ENCODE measurements at regions not wholly inside any gene's neighbourhood (a gene's known extent, or its start where the extent isn't known, plus 50 kb on each side); places are given as distances from the start of the nearest gene placed in this dataset.
"Not testable (repeated sequence)": the region's sequence is repeated elsewhere in the genome, so short reads cannot be mapped to it uniquely, and the experiment has no call there.

GRCh38 chr6:26956078-26956600 is 291.4 kb upstream of the PRSS16 start:
- H3K27ac Mint-ChIP-seq, result peak overlapping the region; percentile 73
- DNase-seq (ENCODE audit: low spot score), result peak; percentile 40
- H3K36me3 Mint-ChIP-seq (ENCODE audit: low read depth); intact Hi-C loops (cut with micrococcal nuclease); H3K9me3 Mint-ChIP-seq; H3K27me3 Mint-ChIP-seq (ENCODE audit: insufficient read depth); H3K4me1 Mint-ChIP-seq (ENCODE audit: low read depth): not testable (repeated sequence)
- H3K4me3 Mint-ChIP-seq, result peak overlapping the region; percentile 89

GRCh38 chr6:26956601-26957184 is 290.8 kb upstream of the PRSS16 start:
- H3K27ac Mint-ChIP-seq; H3K4me1 Mint-ChIP-seq (ENCODE audit: low read depth); intact Hi-C loops (cut with micrococcal nuclease); H3K9me3 Mint-ChIP-seq; H3K36me3 Mint-ChIP-seq (ENCODE audit: low read depth); H3K27me3 Mint-ChIP-seq (ENCODE audit: insufficient read depth): not testable (repeated sequence)
- peak; percentile 76 for DNase-seq (ENCODE audit: low spot score)
- H3K4me3 Mint-ChIP-seq, result peak overlapping the region; percentile 84

GRCh38 chr6:26957399-26958127 is 289.9 kb upstream of the PRSS16 start:
- H3K36me3 Mint-ChIP-seq (ENCODE audit: low read depth); DNase-seq (ENCODE audit: low spot score); intact Hi-C loops (cut with micrococcal nuclease); H3K27ac Mint-ChIP-seq; H3K4me1 Mint-ChIP-seq (ENCODE audit: low read depth); H3K9me3 Mint-ChIP-seq; H3K27me3 Mint-ChIP-seq (ENCODE audit: insufficient read depth): not testable (repeated sequence)
- peak overlapping the region; percentile 84 for H3K4me3 Mint-ChIP-seq

- H3K4me3 Mint-ChIP-seq; H3K27ac Mint-ChIP-seq; H3K9me3 Mint-ChIP-seq; H3K4me1 Mint-ChIP-seq (ENCODE audit: low read depth); intact Hi-C loops (cut with micrococcal nuclease); H3K27me3 Mint-ChIP-seq (ENCODE audit: insufficient read depth); DNase-seq (ENCODE audit: low spot score); H3K36me3 Mint-ChIP-seq (ENCODE audit: low read depth): not testable (repeated sequence)
Observed at GRCh38 chr6:26961236-26961635, 286.3 kb upstream of the PRSS16 start.

- H3K9me3 Mint-ChIP-seq, result no peaks in the 10 kb centered on the region
Observed at GRCh38 chr6:27002447-27002846, 245.1 kb upstream of the PRSS16 start.

GRCh38 chr6:27007020-27007419 is 240.5 kb upstream of the PRSS16 start:
- no peaks in the 10 kb centered on the region for H3K36me3 Mint-ChIP-seq (ENCODE audit: low read depth)
- no peak for DNase-seq (ENCODE audit: low spot score)
- H3K9me3 Mint-ChIP-seq, result peaks cover 6% of the 10 kb centered on the region
- peaks cover 10% of the 10 kb centered on the region for H3K27me3 Mint-ChIP-seq (ENCODE audit: insufficient read depth)
- intact Hi-C loops (cut with micrococcal nuclease), result no loop called here
- no peak overlapping the region for H3K4me3 Mint-ChIP-seq
- H3K4me1 Mint-ChIP-seq (ENCODE audit: low read depth), result no peaks in the 10 kb centered on the region
- H3K27ac Mint-ChIP-seq, result no peak overlapping the region

More at GRCh38 chr6:27002447-27002846, 245.1 kb upstream of the PRSS16 start:
- H3K4me1 Mint-ChIP-seq (ENCODE audit: low read depth), result no peaks in the 10 kb centered on the region
- H3K27ac Mint-ChIP-seq, result no peak overlapping the region
- no peaks in the 10 kb centered on the region for H3K36me3 Mint-ChIP-seq (ENCODE audit: low read depth)
- no peak overlapping the region for H3K4me3 Mint-ChIP-seq
- DNase-seq (ENCODE audit: low spot score), result no peak
- H3K27me3 Mint-ChIP-seq (ENCODE audit: insufficient read depth), result peaks cover 5% of the 10 kb centered on the region
- intact Hi-C loops (cut with micrococcal nuclease), result no loop called here

- H3K4me1 Mint-ChIP-seq (ENCODE audit: low read depth); H3K9me3 Mint-ChIP-seq; intact Hi-C loops (cut with micrococcal nuclease); H3K27ac Mint-ChIP-seq; DNase-seq (ENCODE audit: low spot score); H3K27me3 Mint-ChIP-seq (ENCODE audit: insufficient read depth); H3K36me3 Mint-ChIP-seq (ENCODE audit: low read depth); H3K4me3 Mint-ChIP-seq: not testable (repeated sequence)
Observed at GRCh38 chr6:27008613-27009012, 238.9 kb upstream of the PRSS16 start.

- intact Hi-C loops (cut with micrococcal nuclease); DNase-seq (ENCODE audit: low spot score); H3K4me3 Mint-ChIP-seq; H3K27me3 Mint-ChIP-seq (ENCODE audit: insufficient read depth); H3K36me3 Mint-ChIP-seq (ENCODE audit: low read depth); H3K4me1 Mint-ChIP-seq (ENCODE audit: low read depth); H3K27ac Mint-ChIP-seq: not testable (repeated sequence)
- peaks cover 32% of the 10 kb centered on the region for H3K9me3 Mint-ChIP-seq
Observed at GRCh38 chr6:27014053-27014452, 233.4 kb upstream of the PRSS16 start.

- peaks cover 35% of the 10 kb centered on the region for H3K9me3 Mint-ChIP-seq
- no peaks in the 10 kb centered on the region for H3K36me3 Mint-ChIP-seq (ENCODE audit: low read depth)
- H3K4me1 Mint-ChIP-seq (ENCODE audit: low read depth), result peaks cover 9% of the 10 kb centered on the region
- H3K4me3 Mint-ChIP-seq, result no peak overlapping the region
- no peak for DNase-seq (ENCODE audit: low spot score)
- peaks cover 8% of the 10 kb centered on the region for H3K27me3 Mint-ChIP-seq (ENCODE audit: insufficient read depth)
- no peak overlapping the region for H3K27ac Mint-ChIP-seq
- intact Hi-C loops (cut with micrococcal nuclease), result no loop called here
Observed at GRCh38 chr6:27016689-27017088, 230.8 kb upstream of the PRSS16 start.

- H3K4me3 Mint-ChIP-seq; H3K4me1 Mint-ChIP-seq (ENCODE audit: low read depth); DNase-seq (ENCODE audit: low spot score); H3K36me3 Mint-ChIP-seq (ENCODE audit: low read depth); intact Hi-C loops (cut with micrococcal nuclease); H3K27ac Mint-ChIP-seq; H3K27me3 Mint-ChIP-seq (ENCODE audit: insufficient read depth): not testable (repeated sequence)
- peaks cover 35% of the 10 kb centered on the region for H3K9me3 Mint-ChIP-seq
Observed at GRCh38 chr6:27018401-27018800, 229.1 kb upstream of the PRSS16 start.

GRCh38 chr6:27019651-27020552 is 227.6 kb upstream of the PRSS16 start:
- peaks cover 10% of the 10 kb centered on the region for H3K27me3 Mint-ChIP-seq (ENCODE audit: insufficient read depth)
- no peaks in the 10 kb centered on the region for H3K36me3 Mint-ChIP-seq (ENCODE audit: low read depth)
- peaks cover 9% of the 10 kb centered on the region for H3K4me1 Mint-ChIP-seq (ENCODE audit: low read depth)
- intact Hi-C loops (cut with micrococcal nuclease), result no loop called here
- H3K9me3 Mint-ChIP-seq, result peaks cover 29% of the 10 kb centered on the region
- peak; percentile 2 for DNase-seq (ENCODE audit: low spot score)
- H3K4me3 Mint-ChIP-seq, result peak overlapping the region; percentile 73
- H3K27ac Mint-ChIP-seq, result no peak overlapping the region

- DNase-seq (ENCODE audit: low spot score), result no peak
- H3K4me3 Mint-ChIP-seq, result peak overlapping the region; percentile 73
- intact Hi-C loops (cut with micrococcal nuclease), result no loop called here
- H3K27me3 Mint-ChIP-seq (ENCODE audit: insufficient read depth), result peaks cover 10% of the 10 kb centered on the region
- H3K9me3 Mint-ChIP-seq, result peaks cover 23% of the 10 kb centered on the region
- H3K36me3 Mint-ChIP-seq (ENCODE audit: low read depth), result no peaks in the 10 kb centered on the region
- peaks cover 9% of the 10 kb centered on the region for H3K4me1 Mint-ChIP-seq (ENCODE audit: low read depth)
- no peak overlapping the region for H3K27ac Mint-ChIP-seq
Observed at GRCh38 chr6:27020553-27020880, 227.0 kb upstream of the PRSS16 start.

GRCh38 chr6:27023664-27024063 is 223.8 kb upstream of the PRSS16 start:
- Mint-ChIP-seq H3K27ac (no peak overlapping the region), H3K36me3 (ENCODE audit: low read depth) (no peaks in the 10 kb centered on the region), H3K27me3 (ENCODE audit: insufficient read depth) (peaks cover 11% of the 10 kb centered on the region), H3K9me3 (peaks cover 8% of the 10 kb centered on the region), H3K4me3 (no peak overlapping the region), H3K4me1 (ENCODE audit: low read depth) (peaks cover 9% of the 10 kb centered on the region)
- no peak for DNase-seq (ENCODE audit: low spot score)
- intact Hi-C loops (cut with micrococcal nuclease), result no loop called here

Measured in activated T-helper 1 cell treated with anti-CD3 and anti-CD28 coated beads, Interleukin-12 subunit alpha, Interleukin-12 subunit beta, Interleukin-2, Interleukin-4 antibody, amounts not matched to agents 30 ng/mL and 10 ng/mL and 1 ng/mL, durations not matched to agents 14 hours and 24 hours and 36 hours (primary cell).